ENCODE measurements at regions not wholly inside any gene's neighbourhood (a gene's known extent, or its start where the extent isn't known, plus 50 kb on each side); places are given as distances from the start of the nearest gene placed in this dataset.
A peak's percentile ranks its signal among the peaks of the same experiment; 100 is the strongest.

DNA sequence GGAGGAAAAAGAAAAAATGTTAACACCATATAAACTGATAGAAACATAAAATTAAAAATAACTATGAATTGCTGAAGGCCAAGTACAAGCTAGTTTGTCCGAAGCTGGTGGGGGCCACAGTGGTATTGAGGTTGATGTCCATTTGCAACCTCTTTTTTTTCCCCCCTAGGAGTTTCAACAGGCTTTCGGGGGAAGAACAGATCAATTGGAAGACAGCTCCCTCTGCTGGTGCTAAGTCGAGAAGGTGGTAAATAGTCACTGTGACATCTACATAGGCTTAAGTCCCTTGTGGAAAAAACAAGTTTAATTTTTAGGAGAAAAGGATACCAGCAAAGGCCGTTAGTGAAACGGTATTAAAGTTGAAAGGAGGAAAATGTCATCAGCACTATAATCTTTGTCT is 115.7 kb upstream of the ZXDA start:
- TF ChIP-seq, protein P1, sequence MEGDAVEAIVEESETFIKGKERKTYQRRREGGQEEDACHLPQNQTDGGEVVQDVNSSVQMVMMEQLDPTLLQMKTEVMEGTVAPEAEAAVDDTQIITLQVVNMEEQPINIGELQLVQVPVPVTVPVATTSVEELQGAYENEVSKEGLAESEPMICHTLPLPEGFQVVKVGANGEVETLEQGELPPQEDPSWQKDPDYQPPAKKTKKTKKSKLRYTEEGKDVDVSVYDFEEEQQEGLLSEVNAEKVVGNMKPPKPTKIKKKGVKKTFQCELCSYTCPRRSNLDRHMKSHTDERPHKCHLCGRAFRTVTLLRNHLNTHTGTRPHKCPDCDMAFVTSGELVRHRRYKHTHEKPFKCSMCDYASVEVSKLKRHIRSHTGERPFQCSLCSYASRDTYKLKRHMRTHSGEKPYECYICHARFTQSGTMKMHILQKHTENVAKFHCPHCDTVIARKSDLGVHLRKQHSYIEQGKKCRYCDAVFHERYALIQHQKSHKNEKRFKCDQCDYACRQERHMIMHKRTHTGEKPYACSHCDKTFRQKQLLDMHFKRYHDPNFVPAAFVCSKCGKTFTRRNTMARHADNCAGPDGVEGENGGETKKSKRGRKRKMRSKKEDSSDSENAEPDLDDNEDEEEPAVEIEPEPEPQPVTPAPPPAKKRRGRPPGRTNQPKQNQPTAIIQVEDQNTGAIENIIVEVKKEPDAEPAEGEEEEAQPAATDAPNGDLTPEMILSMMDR (IDR thresholded peaks at IDR 0.05), result peak; percentile 40 to 70 (median 68)
- no peak for TF ChIP-seq POLR2A (IDR thresholded peaks at IDR 0.05)
